Bronchial epithelial cell (primary cell): ENCODE measurements at regions not wholly inside any gene's neighbourhood (a gene's known extent, or its start where the extent isn't known, plus 50 kb on each side); places are given as distances from the start of the nearest gene placed in this dataset.

Experiments
- DNase-seq: peaks from one replicate; pipeline ENCODE4 v3.0.0-alpha.2; 2010; ENCODE audit warnings: low read depth
- FAIRE-seq: peaks from 2 replicates; lab custom pipeline; 2011; peaks lifted over from hg19 to GRCh38; lab: Jason Lieb, UNC
- H3K27me3 ChIP-seq: 2 replicates; pipeline ENCODE4 v1.5.1; 2011; ENCODE audit warnings: low read length; ENCODE audit not compliant: control insufficient read depth, insufficient read depth
- H3K36me3 ChIP-seq: 2 replicates; pipeline ENCODE4 v1.5.1; 2011; ENCODE audit warnings: low read length; ENCODE audit not compliant: control insufficient read depth, insufficient read depth
- H3K4me3 ChIP-seq: 2 replicates; pipeline ENCODE4 v1.5.1; 2011; ENCODE audit warnings: mild to moderate bottlenecking, low read depth, low read length, control low read depth
- TF ChIP-seq, protein P1 (sequence below): IDR thresholded peaks from 2 replicates; pipeline ENCODE4 v1.5.1; 2011; ENCODE audit warnings: mild to moderate bottlenecking, moderate library complexity, low read length, control low read depth, inconsistent platforms; ENCODE audit not compliant: insufficient read depth, severe bottlenecking

DNA sequence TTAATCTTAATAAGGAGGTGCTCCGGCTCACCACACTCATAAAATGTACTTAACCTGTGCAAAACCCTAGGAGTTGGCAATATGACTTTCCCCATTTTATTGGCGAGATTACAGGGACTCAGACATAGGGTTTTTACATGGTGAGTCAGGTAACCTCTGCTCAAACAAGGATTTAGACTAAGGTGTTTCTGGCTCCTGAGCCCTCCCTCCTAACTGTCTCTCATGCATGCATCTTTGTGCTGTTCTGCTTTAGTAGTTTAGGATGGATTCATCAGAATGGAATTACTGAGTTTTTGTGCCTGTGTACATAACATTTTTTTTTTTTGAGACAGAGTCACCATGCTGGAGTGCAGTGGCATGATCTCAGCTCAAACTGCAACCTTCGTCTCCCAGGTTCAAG is 993.3 kb upstream of the TMEM132C start:
- no peak for FAIRE-seq
- peak; percentile 87 for DNase-seq
- TF ChIP-seq, protein P1, sequence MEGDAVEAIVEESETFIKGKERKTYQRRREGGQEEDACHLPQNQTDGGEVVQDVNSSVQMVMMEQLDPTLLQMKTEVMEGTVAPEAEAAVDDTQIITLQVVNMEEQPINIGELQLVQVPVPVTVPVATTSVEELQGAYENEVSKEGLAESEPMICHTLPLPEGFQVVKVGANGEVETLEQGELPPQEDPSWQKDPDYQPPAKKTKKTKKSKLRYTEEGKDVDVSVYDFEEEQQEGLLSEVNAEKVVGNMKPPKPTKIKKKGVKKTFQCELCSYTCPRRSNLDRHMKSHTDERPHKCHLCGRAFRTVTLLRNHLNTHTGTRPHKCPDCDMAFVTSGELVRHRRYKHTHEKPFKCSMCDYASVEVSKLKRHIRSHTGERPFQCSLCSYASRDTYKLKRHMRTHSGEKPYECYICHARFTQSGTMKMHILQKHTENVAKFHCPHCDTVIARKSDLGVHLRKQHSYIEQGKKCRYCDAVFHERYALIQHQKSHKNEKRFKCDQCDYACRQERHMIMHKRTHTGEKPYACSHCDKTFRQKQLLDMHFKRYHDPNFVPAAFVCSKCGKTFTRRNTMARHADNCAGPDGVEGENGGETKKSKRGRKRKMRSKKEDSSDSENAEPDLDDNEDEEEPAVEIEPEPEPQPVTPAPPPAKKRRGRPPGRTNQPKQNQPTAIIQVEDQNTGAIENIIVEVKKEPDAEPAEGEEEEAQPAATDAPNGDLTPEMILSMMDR: no peak
- H3K36me3 ChIP-seq: no peaks in the 10 kb centered on the region
- no peak overlapping the region for H3K4me3 ChIP-seq
- H3K27me3 ChIP-seq: no peaks in the 10 kb centered on the region

DNA sequence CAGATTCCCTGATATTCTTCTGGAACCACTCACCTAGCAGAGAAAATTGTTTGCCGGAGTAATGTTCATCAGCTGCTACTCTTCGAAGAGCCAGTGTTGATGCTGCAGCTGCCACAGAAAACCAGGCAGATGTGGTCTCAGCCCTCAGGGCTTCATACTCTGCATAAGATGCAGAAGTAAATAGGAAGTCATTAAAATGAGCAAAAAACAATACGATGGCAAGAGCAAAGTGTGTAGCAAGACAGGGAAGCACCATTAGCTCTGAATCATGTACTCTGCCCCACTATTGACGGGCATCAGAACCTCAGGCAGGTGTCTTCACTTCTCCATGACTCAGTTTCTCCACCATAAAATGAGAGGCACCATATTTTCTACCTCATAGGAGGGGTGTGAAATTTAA is 991.6 kb upstream of the TMEM132C start:
- TF ChIP-seq, protein P1: no peak
- Histone ChIP-seq H3K36me3 (no peaks in the 10 kb centered on the region), H3K27me3 (no peaks in the 10 kb centered on the region), H3K4me3 (no peak overlapping the region)
- DNase-seq: no peak
- FAIRE-seq: no peak

DNA sequence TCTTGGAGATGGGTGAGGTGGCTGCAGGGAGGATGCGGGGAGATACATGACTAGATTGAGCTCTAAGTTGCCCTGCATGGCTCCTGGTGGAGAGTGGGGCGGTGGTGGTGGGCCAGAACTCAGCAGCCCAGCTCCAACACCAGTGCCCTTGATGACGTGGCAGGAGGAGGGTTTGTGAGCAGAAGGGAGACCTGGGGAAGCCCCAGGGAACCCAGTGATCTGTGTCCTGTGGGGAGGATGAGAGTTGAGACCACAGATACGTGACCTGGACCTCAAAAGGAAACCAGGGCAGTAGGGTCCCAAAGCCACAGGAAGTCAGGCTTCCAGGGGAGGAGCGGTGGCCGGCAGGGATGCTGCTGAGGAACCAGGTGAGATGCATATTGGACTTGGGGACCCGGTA is 989.1 kb upstream of the TMEM132C start:
- DNase-seq (no peak), FAIRE-seq (no peak)
- TF ChIP-seq, protein P1: no peak
- Histone ChIP-seq H3K27me3 (no peaks in the 10 kb centered on the region), H3K4me3 (no peak overlapping the region), H3K36me3 (no peaks in the 10 kb centered on the region)

DNA sequence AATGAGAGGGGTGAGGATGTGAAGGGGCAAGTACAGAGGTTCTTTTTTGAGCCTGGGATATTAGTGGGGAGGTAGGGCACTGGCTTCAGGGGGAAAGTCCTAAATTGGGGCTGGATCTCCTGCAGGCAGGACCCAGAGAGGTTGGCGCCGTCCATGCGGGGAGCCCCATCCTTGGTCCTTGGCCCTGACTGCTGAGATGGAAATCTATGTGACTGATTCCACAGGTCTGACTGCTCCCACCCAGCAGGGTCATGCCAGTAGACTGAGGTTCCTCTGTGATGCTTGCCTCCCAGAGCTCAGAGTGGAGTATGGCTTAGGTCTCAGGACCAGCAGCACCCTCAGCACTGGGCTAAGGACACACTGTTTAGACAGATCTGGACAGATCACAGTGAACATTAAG is 988.6 kb upstream of the TMEM132C start:
- Histone ChIP-seq H3K36me3 (no peaks in the 10 kb centered on the region), H3K27me3 (no peaks in the 10 kb centered on the region), H3K4me3 (no peak overlapping the region)
- FAIRE-seq (no peak), DNase-seq (no peak)
- TF ChIP-seq, protein P1: no peak

DNA sequence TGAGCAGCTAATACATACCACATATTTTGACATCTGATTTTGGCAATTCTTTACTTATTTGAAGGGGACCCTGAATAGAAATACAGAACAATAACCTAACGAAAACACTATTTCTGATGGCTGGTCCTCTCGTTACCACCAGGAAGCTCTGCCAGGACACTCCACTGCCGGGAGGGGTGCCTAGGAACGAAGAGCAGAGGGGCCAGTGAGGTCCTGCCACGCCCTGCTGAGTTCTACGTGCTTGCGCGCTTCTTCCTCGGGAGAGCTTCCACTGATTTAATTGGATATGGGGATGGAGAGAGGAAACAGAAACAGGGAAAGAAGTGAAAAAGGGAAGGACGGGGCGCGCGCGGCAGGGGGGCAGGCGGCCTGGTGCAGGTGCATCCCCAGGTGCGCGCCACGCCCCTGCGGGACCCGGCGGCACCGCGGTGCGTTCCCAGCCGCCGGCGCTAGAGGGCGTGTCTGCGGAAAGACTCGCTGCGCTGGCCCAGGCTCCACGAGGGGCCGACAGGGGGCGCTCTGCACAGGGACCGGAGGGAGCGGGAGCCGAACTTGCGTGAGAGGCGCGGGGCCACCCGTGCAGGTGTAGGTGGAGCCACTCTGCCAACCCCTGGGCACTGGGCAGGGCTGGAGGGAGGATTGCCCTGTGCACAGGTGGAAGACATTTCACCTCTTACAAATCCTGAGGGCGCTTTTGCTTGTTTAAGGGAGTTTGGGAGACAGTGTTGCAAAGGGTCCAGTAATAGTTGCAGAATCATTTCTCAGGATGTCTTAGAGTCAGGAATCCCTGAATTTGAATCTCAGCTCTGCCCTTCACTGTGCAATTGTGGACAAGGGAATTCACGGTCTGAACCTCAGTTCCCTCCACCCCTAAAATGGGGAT is 986.3 kb upstream of the TMEM132C start:
- Histone ChIP-seq H3K27me3 (no peaks in the 10 kb centered on the region), H3K4me3 (no peak overlapping the region), H3K36me3 (no peaks in the 10 kb centered on the region)
- TF ChIP-seq, protein P1: peak; percentile 93
- DNase-seq (no peak), FAIRE-seq (no peak)
